ENCODE measurements at regions not wholly inside any gene's neighbourhood (a gene's known extent, or its start where the extent isn't known, plus 50 kb on each side); places are given as distances from the start of the nearest gene placed in this dataset.
"Not testable (repeated sequence)": the region's sequence is repeated elsewhere in the genome, so short reads cannot be mapped to it uniquely, and the experiment has no call there.

- Histone ChIP-seq H3K9me3 (no peaks in the 10 kb centered on the region), H3K9ac (ENCODE audit: low read depth in 2 of 2, low read length in 2 of 2) (no peak overlapping the region), H3K4me1 (no peaks in the 10 kb centered on the region), H3K4me3 (no peak overlapping the region), H3K27me3 (no peaks in the 10 kb centered on the region), H3K27ac (no peak overlapping the region), H3K36me3 (no peaks in the 10 kb centered on the region)
- DNase-seq = no peak
- intact Hi-C loops (cut with DNase I) = no loop called here
- TF ChIP-seq, protein P1, sequence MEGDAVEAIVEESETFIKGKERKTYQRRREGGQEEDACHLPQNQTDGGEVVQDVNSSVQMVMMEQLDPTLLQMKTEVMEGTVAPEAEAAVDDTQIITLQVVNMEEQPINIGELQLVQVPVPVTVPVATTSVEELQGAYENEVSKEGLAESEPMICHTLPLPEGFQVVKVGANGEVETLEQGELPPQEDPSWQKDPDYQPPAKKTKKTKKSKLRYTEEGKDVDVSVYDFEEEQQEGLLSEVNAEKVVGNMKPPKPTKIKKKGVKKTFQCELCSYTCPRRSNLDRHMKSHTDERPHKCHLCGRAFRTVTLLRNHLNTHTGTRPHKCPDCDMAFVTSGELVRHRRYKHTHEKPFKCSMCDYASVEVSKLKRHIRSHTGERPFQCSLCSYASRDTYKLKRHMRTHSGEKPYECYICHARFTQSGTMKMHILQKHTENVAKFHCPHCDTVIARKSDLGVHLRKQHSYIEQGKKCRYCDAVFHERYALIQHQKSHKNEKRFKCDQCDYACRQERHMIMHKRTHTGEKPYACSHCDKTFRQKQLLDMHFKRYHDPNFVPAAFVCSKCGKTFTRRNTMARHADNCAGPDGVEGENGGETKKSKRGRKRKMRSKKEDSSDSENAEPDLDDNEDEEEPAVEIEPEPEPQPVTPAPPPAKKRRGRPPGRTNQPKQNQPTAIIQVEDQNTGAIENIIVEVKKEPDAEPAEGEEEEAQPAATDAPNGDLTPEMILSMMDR (IDR thresholded peaks at IDR 0.05) = no peak
Measured at GRCh38 chrX:35374116-35374515, 424.0 kb upstream of the MAGEB16 start.

- Histone ChIP-seq H3K4me1 (no peaks in the 10 kb centered on the region), H3K4me3 (no peak overlapping the region), H3K36me3 (no peaks in the 10 kb centered on the region), H3K9me3 (no peaks in the 10 kb centered on the region), H3K27ac (no peak overlapping the region), H3K9ac (ENCODE audit: low read depth in 2 of 2, low read length in 2 of 2) (no peak overlapping the region), H3K27me3 (no peaks in the 10 kb centered on the region)
- TF ChIP-seq, protein P1 (IDR thresholded peaks at IDR 0.05) = peak; percentile 74
- no peak for DNase-seq
- intact Hi-C loops (cut with DNase I) = loop anchor here (10.0 kb wide), 1 partner anchor 344 kb away; no protein-coding TSS in a partner anchor
Measured at GRCh38 chrX:35380808-35381700, 417.1 kb upstream of the MAGEB16 start.

DNA sequence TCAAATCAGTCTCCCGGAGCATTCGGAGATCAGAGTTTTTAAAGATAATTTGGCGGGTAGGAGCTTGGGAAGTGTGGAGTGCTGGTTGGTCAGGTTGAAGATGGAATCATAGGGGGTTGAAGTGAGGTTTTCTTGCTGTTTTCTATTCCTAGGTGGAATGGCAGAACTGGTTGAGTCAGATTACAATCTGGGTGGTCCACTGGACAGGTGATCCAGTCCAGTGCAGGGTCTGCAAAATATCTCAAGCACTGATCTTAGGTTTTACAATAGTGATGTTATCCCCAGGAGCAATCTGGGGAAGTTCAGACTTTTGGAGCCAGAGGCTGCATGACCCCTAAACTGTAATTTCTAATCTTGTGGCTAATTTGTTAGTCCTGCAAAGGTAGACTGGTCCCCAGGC lies 416.4 kb upstream of the MAGEB16 start:
- H3K36me3 ChIP-seq; DNase-seq; H3K27ac ChIP-seq; H3K9me3 ChIP-seq; H3K27me3 ChIP-seq; H3K4me3 ChIP-seq; H3K4me1 ChIP-seq; H3K9ac ChIP-seq (ENCODE audit: low read depth in 2 of 2, low read length in 2 of 2): not testable (repeated sequence)
- intact Hi-C loops (cut with DNase I) = loop anchor here (10.0 kb wide), 1 partner anchor 343 kb away; no protein-coding TSS in a partner anchor

GRCh38 chrX:35382966-35383365 lies 415.2 kb upstream of the MAGEB16 start:
- intact Hi-C loops (cut with DNase I) = loop anchor here (10.0 kb wide), 1 partner anchor 342 kb away; no protein-coding TSS in a partner anchor
- no peak overlapping the region for H3K27ac ChIP-seq
- TF ChIP-seq, protein P1 (IDR thresholded peaks at IDR 0.05) = no peak

GRCh38 chrX:35392232-35392631 lies 405.9 kb upstream of the MAGEB16 start:
- no peaks in the 10 kb centered on the region for H3K4me1 ChIP-seq
- TF ChIP-seq, protein P1 (IDR thresholded peaks at IDR 0.05) = no peak

More at GRCh38 chrX:35382966-35383365, 415.2 kb upstream of the MAGEB16 start:
- H3K4me3 ChIP-seq = no peak overlapping the region
- no peak overlapping the region for H3K9ac ChIP-seq (ENCODE audit: low read depth in 2 of 2, low read length in 2 of 2)
- no peak for DNase-seq
- no peaks in the 10 kb centered on the region for H3K9me3 ChIP-seq
- H3K27me3 ChIP-seq = no peaks in the 10 kb centered on the region
- H3K4me1 ChIP-seq = no peaks in the 10 kb centered on the region
- H3K36me3 ChIP-seq = no peaks in the 10 kb centered on the region

GRCh38 chrX:35406386-35406785 lies 391.8 kb upstream of the MAGEB16 start:
- no peak for DNase-seq
- no peaks in the 10 kb centered on the region for H3K4me1 ChIP-seq
- H3K9me3 ChIP-seq = no peaks in the 10 kb centered on the region
- H3K4me3 ChIP-seq = no peak overlapping the region
- no peaks in the 10 kb centered on the region for H3K27me3 ChIP-seq
- no peak overlapping the region for H3K9ac ChIP-seq (ENCODE audit: low read depth in 2 of 2, low read length in 2 of 2)
- intact Hi-C loops (cut with DNase I) = no loop called here
- no peak overlapping the region for H3K27ac ChIP-seq
- H3K36me3 ChIP-seq = no peaks in the 10 kb centered on the region
- TF ChIP-seq, protein P1 (IDR thresholded peaks at IDR 0.05) = no peak

More at GRCh38 chrX:35392232-35392631, 405.9 kb upstream of the MAGEB16 start:
- H3K36me3 ChIP-seq = no peaks in the 10 kb centered on the region
- no peaks in the 10 kb centered on the region for H3K27me3 ChIP-seq
- intact Hi-C loops (cut with DNase I) = no loop called here
- no peak for DNase-seq
- H3K4me3 ChIP-seq = no peak overlapping the region
- H3K27ac ChIP-seq = no peak overlapping the region
- H3K9ac ChIP-seq (ENCODE audit: low read depth in 2 of 2, low read length in 2 of 2) = no peak overlapping the region
- no peaks in the 10 kb centered on the region for H3K9me3 ChIP-seq

Data from colonic mucosa (tissue), 4 donors.